Activated naive CD4-positive, alpha-beta T cell treated with anti-CD3 and anti-CD28 coated beads, Interleukin-2, amount 10 ng/mL, durations not matched to agents 7 days and 5 days (primary cell): ENCODE measurements at regions not wholly inside any gene's neighbourhood (a gene's known extent, or its start where the extent isn't known, plus 50 kb on each side); places are given as distances from the start of the nearest gene placed in this dataset.

Experiments used
- CTCF ChIA-PET: fragments of 350-600 bp; sonication (Branson Sonifier 250); formaldehyde crosslinking; loops from one replicate; lab custom pipeline; 2021; ENCODE audit warnings: antibody characterized with exemption; lab: Charles Lee
- DNase-seq: peaks from one replicate; pipeline ENCODE4 v3.0.0-alpha.2; 2020
- H3K27ac Mint-ChIP-seq: one replicate; pipeline ENCODE4 v1.8.0; 2021; ENCODE audit warnings: mild to moderate bottlenecking, moderate library complexity, mixed read lengths
- H3K27me3 Mint-ChIP-seq: one replicate; pipeline ENCODE4 v1.8.0; 2021; ENCODE audit warnings: mild to moderate bottlenecking, mixed read lengths
- H3K36me3 Mint-ChIP-seq: one replicate; pipeline ENCODE4 v1.8.0; 2021; ENCODE audit warnings: mixed read lengths
- H3K4me1 Mint-ChIP-seq: one replicate; pipeline ENCODE4 v1.8.0; 2021; ENCODE audit warnings: mixed read lengths
- H3K4me3 Mint-ChIP-seq: one replicate; pipeline ENCODE4 v1.8.0; 2021; ENCODE audit warnings: mild to moderate bottlenecking, moderate library complexity, mixed read lengths
- H3K9me3 Mint-ChIP-seq: one replicate; pipeline ENCODE4 v1.8.0; 2021; ENCODE audit warnings: mixed read lengths

- no peak for DNase-seq
- Mint-ChIP-seq H3K27me3 (peaks cover 8% of the 10 kb centered on the region), H3K9me3 (no peaks in the 10 kb centered on the region), H3K36me3 (no peaks in the 10 kb centered on the region), H3K4me3 (no peak overlapping the region), H3K27ac (no peak overlapping the region), H3K4me1 (no peaks in the 10 kb centered on the region)
- CTCF ChIA-PET, result no interaction called here
Observed at GRCh38 chr2:157173740-157174184, 83.7 kb upstream of the GALNT5 start.

DNA sequence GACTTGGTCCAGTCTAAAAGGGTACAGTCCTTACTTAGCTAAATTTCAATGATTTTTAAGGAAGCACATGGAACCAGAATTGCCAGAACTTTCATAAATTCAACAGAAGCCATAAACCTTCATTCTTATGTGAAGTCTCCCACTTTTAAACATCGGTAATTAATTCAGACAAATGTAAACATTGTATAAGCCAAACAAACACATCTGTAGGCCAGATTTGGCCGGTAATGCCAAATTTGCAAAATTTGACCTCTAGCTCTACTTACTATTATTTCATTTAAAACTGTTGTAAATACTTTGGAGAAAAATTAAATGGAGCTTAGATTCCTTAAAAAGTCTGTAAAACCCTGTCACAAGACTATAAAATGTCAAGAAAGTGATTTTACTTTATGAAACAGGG, 83.2 kb upstream of the GALNT5 start:
- Mint-ChIP-seq H3K27me3 (peaks cover 8% of the 10 kb centered on the region), H3K27ac (no peak overlapping the region), H3K4me1 (no peaks in the 10 kb centered on the region), H3K4me3 (no peak overlapping the region), H3K36me3 (no peaks in the 10 kb centered on the region), H3K9me3 (no peaks in the 10 kb centered on the region)
- no peak for DNase-seq
- CTCF ChIA-PET, result interaction anchor here (0.6 kb wide), 1 partner anchor 32 kb away, joined by 3 read pairs; no protein-coding TSS in a partner anchor

DNA sequence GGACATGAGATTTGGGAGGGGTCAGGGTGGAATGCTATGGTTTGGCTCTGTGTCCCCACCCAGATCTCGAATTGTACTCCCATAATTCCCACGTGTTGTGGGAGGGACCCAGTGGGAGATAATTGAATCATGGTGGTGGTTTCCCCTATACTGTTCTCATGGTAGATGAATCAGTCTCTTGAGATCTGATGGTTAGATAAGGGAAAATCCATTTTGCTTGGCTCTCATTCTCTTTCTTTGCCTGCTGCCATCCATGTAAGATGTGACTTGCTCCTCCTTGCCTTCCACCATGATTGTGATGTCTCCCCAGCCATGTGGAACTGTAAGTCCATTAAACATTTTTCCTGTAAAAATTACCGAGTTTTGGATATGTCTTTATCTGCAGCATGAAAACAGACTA, 80.9 kb upstream of the GALNT5 start:
- no peaks in the 10 kb centered on the region for H3K9me3 Mint-ChIP-seq
- no peak overlapping the region for H3K27ac Mint-ChIP-seq
- H3K4me1 Mint-ChIP-seq, result no peaks in the 10 kb centered on the region
- no peaks in the 10 kb centered on the region for H3K36me3 Mint-ChIP-seq
- H3K27me3 Mint-ChIP-seq, result peaks cover 8% of the 10 kb centered on the region
- CTCF ChIA-PET, result no interaction called here
- DNase-seq, result no peak
- no peak overlapping the region for H3K4me3 Mint-ChIP-seq

- peaks cover 8% of the 10 kb centered on the region for H3K27me3 Mint-ChIP-seq
- no peak for DNase-seq
- peaks cover 9% of the 10 kb centered on the region for H3K4me1 Mint-ChIP-seq
- CTCF ChIA-PET, result no interaction called here
- H3K27ac Mint-ChIP-seq, result no peak overlapping the region
- H3K9me3 Mint-ChIP-seq, result no peaks in the 10 kb centered on the region
- H3K36me3 Mint-ChIP-seq, result no peaks in the 10 kb centered on the region
- no peak overlapping the region for H3K4me3 Mint-ChIP-seq
Observed at GRCh38 chr2:157178874-157179273, 78.6 kb upstream of the GALNT5 start.

DNA sequence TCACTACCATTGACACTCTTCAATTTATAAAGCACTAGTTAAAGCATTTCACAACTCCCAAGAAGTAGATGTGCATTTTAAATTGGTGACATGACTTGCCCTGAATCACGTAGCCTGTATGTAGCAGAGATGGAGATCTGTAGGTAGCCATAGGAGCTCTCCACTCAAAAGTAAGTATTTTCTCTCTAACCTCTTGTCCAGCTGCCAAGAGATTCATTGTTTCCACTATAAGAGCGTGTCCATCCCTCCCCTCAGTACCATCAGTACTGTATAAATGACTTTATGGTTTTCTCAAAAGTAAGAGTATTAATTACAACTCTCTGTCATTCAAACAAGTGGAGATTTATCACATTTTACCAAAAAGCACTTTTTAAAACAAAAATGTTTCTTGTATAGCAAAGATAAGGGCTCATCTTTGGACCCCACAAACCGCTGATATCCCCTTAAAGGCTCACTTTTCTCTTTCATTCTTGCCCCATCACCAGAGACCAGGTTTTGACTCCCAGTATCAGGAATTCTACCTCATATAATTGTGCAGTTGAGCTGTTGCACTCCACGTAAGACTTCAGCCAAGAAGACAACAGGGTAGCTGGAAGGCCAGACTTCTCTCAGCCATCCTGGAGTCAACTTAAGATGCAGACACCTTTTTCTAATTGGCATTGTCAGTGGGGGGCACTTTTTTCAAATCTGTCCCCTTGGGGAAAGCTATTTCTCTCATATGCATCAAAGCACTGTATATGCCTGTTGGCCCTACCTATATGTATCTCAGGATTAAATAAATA, 78.0 kb upstream of the GALNT5 start:
- Mint-ChIP-seq H3K27me3 (peaks cover 8% of the 10 kb centered on the region), H3K4me3 (no peak overlapping the region), H3K4me1 (peaks cover 9% of the 10 kb centered on the region), H3K36me3 (no peaks in the 10 kb centered on the region), H3K9me3 (no peaks in the 10 kb centered on the region), H3K27ac (no peak overlapping the region)
- DNase-seq, result no peak
- CTCF ChIA-PET, result interaction anchor here (2.9 kb wide), 1 partner anchor 14 kb away, joined by 15 read pairs; no protein-coding TSS in a partner anchor

GRCh38 chr2:157180359-157180758, 77.1 kb upstream of the GALNT5 start:
- H3K9me3 Mint-ChIP-seq, result no peaks in the 10 kb centered on the region
- CTCF ChIA-PET, result interaction anchor here (2.9 kb wide), 1 partner anchor 13 kb away, joined by 15 read pairs; no protein-coding TSS in a partner anchor

DNA sequence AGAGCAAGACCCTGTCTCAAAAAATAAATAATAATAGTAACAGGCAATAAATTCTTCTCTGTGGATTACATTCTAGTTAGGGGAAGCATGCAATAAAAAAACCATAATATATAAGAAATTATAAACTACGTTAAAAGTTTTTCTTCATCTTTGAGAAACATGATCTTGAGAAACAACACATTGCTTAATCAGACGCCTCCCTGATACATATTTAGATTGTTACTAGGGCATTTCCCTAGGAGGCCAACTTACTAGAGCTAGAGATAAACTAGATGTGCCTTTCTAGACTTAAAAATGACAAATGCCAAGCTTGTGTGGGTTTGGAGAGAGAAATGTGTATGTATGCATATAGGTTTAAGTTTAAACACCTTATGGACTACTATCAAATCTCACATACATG, 76.3 kb upstream of the GALNT5 start:
- CTCF ChIA-PET, result interaction anchor here (0.8 to 2.9 kb wide), 2 partner anchors 13 to 16 kb away, joined by 3 to 15 read pairs; no protein-coding TSS in a partner anchor
- Mint-ChIP-seq H3K27ac (no peak overlapping the region), H3K4me3 (no peak overlapping the region), H3K36me3 (no peaks in the 10 kb centered on the region), H3K9me3 (no peaks in the 10 kb centered on the region), H3K27me3 (peaks cover 5% of the 10 kb centered on the region), H3K4me1 (peaks cover 9% of the 10 kb centered on the region)
- DNase-seq, result no peak

More at GRCh38 chr2:157180359-157180758, 77.1 kb upstream of the GALNT5 start:
- no peak overlapping the region for H3K27ac Mint-ChIP-seq
- H3K4me3 Mint-ChIP-seq, result no peak overlapping the region
- H3K4me1 Mint-ChIP-seq, result peaks cover 9% of the 10 kb centered on the region
- DNase-seq, result no peak
- H3K27me3 Mint-ChIP-seq, result peaks cover 8% of the 10 kb centered on the region
- no peaks in the 10 kb centered on the region for H3K36me3 Mint-ChIP-seq

- CTCF ChIA-PET, result interaction anchor here (1.2 to 2.9 kb wide), 2 partner anchors 12 kb away, joined by 4 to 15 read pairs; no protein-coding TSS in a partner anchor
- H3K4me3 Mint-ChIP-seq, result no peak overlapping the region
- H3K27ac Mint-ChIP-seq, result no peak overlapping the region
Observed at GRCh38 chr2:157182204-157182709, 75.2 kb upstream of the GALNT5 start.

GRCh38 chr2:157182834-157183396, 74.6 kb upstream of the GALNT5 start:
- no peak overlapping the region for H3K27ac Mint-ChIP-seq
- H3K36me3 Mint-ChIP-seq, result no peaks in the 10 kb centered on the region
- H3K4me1 Mint-ChIP-seq, result peaks cover 9% of the 10 kb centered on the region
- peaks cover 5% of the 10 kb centered on the region for H3K27me3 Mint-ChIP-seq
- CTCF ChIA-PET, result interaction anchor here (1.2 kb wide), 1 partner anchor 11 kb away, joined by 4 read pairs; no protein-coding TSS in a partner anchor
- no peak overlapping the region for H3K4me3 Mint-ChIP-seq
- DNase-seq, result no peak
- no peaks in the 10 kb centered on the region for H3K9me3 Mint-ChIP-seq

More at GRCh38 chr2:157182204-157182709, 75.2 kb upstream of the GALNT5 start:
- no peaks in the 10 kb centered on the region for H3K36me3 Mint-ChIP-seq
- peaks cover 5% of the 10 kb centered on the region for H3K27me3 Mint-ChIP-seq
- DNase-seq, result no peak
- no peaks in the 10 kb centered on the region for H3K9me3 Mint-ChIP-seq
- H3K4me1 Mint-ChIP-seq, result peaks cover 9% of the 10 kb centered on the region

- DNase-seq, result no peak
- peaks cover 9% of the 10 kb centered on the region for H3K4me1 Mint-ChIP-seq
- H3K36me3 Mint-ChIP-seq, result no peaks in the 10 kb centered on the region
- H3K27me3 Mint-ChIP-seq, result peaks cover 5% of the 10 kb centered on the region
- no peaks in the 10 kb centered on the region for H3K9me3 Mint-ChIP-seq
- CTCF ChIA-PET, result interaction anchor here (0.6 kb wide), 1 partner anchor 1805 kb away, joined by 3 read pairs; no protein-coding TSS in a partner anchor
- H3K27ac Mint-ChIP-seq, result no peak overlapping the region
- H3K4me3 Mint-ChIP-seq, result no peak overlapping the region
Observed at GRCh38 chr2:157184161-157184895, 73.2 kb upstream of the GALNT5 start.

DNA sequence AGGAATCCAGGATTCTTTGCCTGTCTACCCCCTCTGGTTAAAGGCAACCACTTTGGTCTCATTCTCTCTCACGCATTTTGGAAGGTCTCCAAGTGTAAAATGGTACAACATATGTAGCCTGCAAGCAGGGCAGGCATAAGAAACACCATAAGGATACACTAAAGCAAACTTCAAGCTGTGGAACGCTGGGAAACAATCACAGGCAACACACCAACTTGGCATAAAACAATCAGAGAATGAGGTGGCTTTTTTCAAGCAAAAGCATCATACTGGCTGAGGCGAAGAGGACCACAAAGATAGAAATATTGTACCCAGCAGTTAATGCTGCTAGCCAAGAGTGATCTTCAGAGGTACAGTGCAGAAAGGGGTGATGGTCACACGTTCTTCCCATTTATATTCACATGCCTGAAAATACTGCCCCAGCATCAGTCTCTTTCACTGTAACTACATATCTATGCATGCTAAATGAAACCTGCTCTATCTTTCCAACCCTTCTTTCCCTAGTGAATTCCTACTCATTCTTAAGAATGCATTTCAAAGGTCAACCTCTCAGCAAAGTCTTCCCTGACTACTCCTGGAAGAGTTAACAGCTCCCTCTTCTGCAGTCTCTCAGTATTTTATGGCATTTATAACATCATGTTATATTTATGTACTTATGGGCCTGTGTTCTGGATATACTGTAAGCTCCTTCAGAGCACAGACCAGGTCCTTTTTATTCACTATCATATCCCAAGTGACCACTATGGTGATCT, 71.9 kb upstream of the GALNT5 start:
- Mint-ChIP-seq H3K4me3 (no peak overlapping the region), H3K27me3 (peaks cover 3% of the 10 kb centered on the region)
- no peak for DNase-seq

GRCh38 chr2:157190151-157190550, 67.4 kb upstream of the GALNT5 start:
- Mint-ChIP-seq H3K36me3 (no peaks in the 10 kb centered on the region), H3K27ac (no peak overlapping the region), H3K4me1 (peaks cover 3% of the 10 kb centered on the region), H3K27me3 (peaks cover 3% of the 10 kb centered on the region), H3K4me3 (no peak overlapping the region), H3K9me3 (no peaks in the 10 kb centered on the region)
- CTCF ChIA-PET, result no interaction called here
- DNase-seq, result no peak

More for the DNA sequence above, 71.9 kb upstream of the GALNT5 start:
- Mint-ChIP-seq H3K27ac (no peak overlapping the region), H3K36me3 (no peaks in the 10 kb centered on the region), H3K4me1 (peaks cover 9% of the 10 kb centered on the region), H3K9me3 (no peaks in the 10 kb centered on the region)
- CTCF ChIA-PET, result no interaction called here

- no peak for DNase-seq
- peaks cover 3% of the 10 kb centered on the region for H3K4me1 Mint-ChIP-seq
- H3K36me3 Mint-ChIP-seq, result no peaks in the 10 kb centered on the region
- CTCF ChIA-PET, result no interaction called here
- no peak overlapping the region for H3K27ac Mint-ChIP-seq
- no peak overlapping the region for H3K4me3 Mint-ChIP-seq
- peaks cover 3% of the 10 kb centered on the region for H3K27me3 Mint-ChIP-seq
- H3K9me3 Mint-ChIP-seq, result no peaks in the 10 kb centered on the region
Observed at GRCh38 chr2:157191186-157191585, 66.3 kb upstream of the GALNT5 start.
